Activated CD4-positive, alpha-beta T cell treated with anti-CD3 and anti-CD28 coated beads, Interleukin-2, Interleukin-6, amounts not matched to agents 100 ng/mL and 50 ng/mL, durations not matched to agents 16 hours and 8 hours (primary cell): ENCODE measurements at regions not wholly inside any gene's neighbourhood (a gene's known extent, or its start where the extent isn't known, plus 50 kb on each side); places are given as distances from the start of the nearest gene placed in this dataset.
"Not testable (repeated sequence)": the region's sequence is repeated elsewhere in the genome, so short reads cannot be mapped to it uniquely, and the experiment has no call there.

Source experiments
- DNase-seq: peaks from one replicate; pipeline ENCODE4 v3.0.0-alpha.2; 2020

DNA sequence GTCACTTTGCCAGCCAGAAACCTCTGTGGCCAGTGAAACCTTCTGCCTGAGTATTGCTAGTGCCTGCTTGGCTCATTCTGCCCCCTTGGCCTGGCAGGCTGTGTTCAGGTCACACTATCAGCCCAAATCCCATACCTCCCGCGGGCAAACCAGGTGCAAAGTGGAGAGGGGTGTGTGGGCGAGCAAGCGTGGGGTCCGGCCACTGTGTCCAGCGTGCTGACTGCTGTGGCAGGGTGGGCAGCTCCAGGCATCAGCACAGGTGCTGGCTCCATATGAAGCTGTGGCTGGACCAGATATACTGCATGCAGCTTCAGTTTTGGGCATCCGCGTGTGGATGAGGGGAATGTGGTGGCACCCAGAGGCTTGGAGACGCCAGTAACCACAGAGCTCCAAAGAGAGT is 576.5 kb upstream of the EDIL3 start:
- DNase-seq: no peak

DNA sequence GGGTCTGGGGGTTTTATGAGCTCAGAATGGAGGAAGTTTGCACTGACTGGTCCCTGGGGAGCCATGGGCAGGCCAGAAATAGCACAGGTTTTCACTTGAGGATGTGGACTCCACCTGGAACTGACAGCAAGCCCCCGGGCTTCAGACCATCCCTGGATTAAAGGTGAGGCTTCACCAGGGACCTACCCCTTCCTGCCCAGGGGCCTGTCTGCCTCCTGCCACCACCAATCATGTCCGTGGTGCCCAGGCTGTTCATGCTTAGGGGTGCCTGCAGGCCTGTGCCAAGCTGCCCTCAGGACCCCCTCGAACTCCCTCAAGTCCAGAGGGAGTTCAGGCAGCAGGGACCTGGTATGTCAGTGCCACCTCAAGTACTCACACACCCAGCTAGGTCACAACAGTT is 577.2 kb upstream of the EDIL3 start:
- no peak for DNase-seq

DNA sequence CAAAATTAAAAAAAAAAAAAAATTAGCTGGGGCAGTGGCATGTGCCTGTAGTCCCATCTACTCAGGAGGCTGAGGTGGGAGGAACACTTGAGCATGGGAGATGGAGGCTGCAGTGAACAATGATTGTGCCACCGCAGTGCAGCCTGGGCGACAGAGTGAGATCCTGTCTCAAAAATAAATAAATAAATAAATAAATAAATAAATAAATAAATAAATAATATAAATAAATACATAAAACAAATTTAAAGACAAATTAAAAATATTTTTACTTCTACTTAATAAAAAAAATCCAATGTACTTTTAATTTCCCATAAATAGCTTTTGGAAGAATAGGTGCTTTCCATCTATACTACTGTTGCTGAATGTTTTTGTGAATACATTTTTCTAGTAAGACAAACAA is 598.4 kb upstream of the EDIL3 start:
- no peak for DNase-seq

DNA sequence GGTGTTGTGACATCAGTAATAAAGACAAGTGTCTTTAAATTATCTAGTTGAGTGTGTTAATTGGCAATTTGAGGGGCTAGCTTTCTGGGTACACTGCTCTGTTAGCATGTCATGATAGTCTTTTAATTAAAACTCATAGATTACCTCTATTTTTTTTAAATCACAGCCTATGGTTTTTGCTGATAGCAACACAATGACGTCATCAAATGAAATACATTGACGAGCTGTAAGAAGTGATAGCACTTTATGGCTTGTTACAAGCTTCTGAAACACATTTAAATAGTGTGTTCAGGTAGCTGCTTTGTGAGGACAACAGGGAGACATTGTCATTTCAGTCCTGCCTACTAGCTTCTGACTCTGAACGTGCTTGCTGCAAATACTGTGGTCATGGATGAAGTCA is 600.5 kb upstream of the EDIL3 start:
- no peak for DNase-seq

DNA sequence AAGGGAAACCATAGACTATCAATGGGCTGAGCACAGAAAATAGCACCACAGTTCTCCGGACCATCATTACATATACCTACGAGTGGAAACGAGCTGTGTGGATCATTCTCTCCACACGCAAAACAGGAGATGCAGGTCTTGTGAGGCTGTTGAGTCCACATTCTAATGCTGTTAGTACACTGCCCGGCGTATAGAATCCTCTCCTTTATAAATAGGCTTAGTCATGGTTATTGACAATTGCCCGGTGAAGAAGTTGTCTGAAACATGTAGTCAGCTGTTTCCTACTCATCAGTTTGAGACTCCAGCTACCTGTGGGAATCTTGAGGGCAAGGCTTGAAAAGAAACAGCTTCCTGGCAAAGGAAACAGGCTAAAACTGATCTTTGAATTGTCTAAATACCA is 602.0 kb upstream of the EDIL3 start:
- DNase-seq: no peak

DNA sequence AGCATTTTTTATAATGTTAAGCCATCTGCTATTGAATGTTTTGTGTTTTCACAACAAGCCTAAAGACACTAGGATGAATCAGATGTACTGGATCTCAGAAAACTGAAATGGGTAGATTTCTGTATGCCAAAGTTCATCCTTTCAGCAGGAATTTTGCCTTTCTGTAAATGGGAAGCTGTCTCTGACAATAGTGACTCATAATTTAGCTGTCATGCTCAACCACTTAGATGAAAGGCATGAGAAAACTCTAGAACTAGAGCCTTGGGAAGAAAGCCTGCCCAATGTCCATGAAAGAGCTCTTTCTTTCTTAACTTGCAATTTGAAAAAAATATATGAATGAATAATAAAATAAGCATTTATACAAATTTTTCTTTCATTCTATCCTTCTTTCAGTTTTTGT is 616.0 kb upstream of the EDIL3 start:
- no peak for DNase-seq

DNA sequence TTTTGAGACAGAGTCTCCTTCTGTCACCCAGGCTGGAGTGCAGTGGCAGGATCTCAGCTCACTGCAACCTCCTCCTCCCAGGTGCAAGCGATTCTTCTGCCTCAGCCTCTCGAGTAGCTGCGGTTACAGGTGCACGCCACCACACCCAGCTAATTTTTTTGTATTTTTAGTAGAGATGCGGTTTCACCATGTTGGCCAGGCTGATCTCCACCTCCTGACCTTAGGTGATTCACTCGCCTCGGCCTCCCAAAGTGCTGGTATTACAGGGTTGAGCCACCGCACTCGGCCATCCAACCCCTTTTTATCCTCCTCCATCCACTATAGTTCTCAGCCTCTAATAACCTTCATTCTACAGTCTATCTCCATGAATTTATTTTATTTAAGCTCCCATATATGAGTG is 617.3 kb upstream of the EDIL3 start:
- DNase-seq: not testable (repeated sequence)

DNA sequence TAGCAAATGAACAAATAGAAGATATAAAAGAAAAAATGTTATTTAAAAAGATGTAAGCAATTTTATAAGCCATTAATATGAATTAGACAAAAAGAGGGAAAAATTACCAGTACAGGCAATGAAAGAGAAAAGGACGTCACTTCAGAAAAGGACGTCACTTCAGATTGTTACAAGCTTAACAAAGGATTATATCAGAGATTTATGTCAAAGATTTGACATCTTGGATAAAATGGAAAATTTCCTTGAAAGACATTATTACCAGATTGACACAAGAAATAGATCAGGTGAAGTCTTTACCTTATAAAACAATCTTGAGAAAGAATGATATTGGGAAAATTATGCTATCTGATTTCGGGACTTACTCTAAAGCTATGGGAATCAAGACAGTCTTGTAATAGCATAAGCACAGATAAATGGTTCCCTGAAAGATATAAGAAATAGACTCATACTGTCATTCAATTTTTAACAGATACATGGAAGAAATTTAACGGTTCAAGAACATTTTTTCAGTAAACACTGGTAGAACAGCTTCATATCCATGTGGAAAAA is 625.4 kb upstream of the EDIL3 start:
- no peak for DNase-seq

DNA sequence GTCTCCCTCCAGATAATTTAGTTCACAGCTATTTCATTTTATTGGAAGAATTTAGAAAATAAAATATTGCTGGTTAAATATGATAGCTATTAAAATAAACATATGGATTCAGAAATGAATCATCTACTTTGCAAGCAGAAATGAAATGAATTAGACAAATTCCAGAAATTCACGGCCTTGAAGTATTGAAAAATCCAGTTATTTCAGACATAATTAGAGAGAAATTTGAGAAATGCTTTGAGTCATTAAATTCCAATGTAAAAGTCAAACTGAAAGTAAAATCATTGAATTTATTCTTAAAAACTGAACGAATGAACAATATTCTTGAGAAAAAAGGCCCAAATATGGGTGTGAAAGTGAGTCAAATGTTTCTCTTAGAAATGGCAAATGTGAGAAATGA is 632.6 kb upstream of the EDIL3 start:
- no peak for DNase-seq

DNA sequence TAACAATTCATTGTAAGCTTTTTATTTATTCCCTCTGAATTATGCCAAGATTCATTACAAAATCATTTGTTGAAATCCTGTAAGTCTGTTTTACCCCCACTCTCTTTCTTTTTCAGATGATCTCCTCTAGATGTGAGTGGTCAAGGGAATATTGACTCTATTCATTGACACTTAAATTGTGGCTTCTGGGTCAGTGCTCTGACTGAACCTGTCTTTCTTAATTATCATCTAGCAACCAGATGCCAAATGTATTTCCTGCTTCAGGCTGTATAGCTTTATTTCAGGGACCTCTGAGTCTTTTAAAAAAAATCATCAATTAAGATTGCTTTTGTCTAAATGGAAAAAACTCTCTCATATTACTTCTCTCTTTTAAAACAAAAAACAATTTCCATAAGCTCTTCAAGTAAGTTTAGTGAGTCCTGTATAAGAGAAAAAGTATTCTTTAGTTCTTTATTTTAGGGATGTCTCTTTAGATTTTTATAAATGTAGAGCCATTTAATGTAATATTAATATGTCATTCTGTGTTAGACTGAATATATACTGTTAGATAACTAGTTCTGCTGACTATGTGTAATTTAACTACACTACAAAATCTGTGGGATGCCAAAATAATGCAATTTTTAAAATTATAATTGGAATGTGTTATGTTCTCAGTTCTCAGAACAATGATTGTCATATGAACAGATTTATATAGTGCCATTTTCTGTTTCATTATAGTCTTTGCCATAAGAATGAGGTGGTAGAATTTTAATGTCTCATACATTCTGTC is 645.8 kb upstream of the EDIL3 start:
- DNase-seq: no peak

DNA sequence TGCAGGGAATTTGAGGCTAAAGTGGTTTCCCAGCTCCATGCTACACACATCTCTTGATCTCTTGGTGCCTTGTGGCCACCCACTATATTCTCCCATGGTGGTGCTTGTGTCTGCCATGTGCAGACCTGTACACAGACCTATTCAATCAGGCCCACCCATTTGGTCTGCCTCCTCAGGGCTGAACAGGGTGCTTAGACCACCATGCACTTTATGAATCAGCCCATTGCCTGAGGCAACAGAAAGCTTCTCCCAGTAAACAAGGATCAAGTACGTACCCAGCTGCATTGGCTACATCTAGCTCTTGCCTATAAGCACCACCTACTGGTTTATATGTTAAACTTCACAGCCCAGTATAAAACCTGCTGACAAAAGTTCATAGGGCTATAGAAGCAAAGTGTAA is 664.3 kb upstream of the EDIL3 start:
- no peak for DNase-seq

DNA sequence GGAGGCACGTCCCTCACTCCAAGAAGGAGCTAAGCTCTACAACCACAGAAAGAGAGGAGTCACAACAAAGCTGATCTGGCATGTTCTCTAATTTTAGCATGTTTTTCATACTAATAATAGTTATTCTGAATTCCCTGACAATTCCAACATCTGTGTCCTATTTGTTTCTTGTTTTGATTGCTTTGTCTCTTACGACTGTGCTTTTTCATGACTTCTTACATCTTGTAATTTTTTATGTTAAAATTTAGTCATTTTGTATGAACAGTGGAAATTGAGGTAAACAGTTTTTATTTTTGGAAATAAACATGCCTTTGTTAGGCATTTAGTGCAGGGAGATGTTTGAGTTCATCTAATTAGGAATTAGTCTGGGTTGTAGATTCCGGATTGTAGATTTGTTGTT is 668.1 kb upstream of the EDIL3 start:
- no peak for DNase-seq

DNA sequence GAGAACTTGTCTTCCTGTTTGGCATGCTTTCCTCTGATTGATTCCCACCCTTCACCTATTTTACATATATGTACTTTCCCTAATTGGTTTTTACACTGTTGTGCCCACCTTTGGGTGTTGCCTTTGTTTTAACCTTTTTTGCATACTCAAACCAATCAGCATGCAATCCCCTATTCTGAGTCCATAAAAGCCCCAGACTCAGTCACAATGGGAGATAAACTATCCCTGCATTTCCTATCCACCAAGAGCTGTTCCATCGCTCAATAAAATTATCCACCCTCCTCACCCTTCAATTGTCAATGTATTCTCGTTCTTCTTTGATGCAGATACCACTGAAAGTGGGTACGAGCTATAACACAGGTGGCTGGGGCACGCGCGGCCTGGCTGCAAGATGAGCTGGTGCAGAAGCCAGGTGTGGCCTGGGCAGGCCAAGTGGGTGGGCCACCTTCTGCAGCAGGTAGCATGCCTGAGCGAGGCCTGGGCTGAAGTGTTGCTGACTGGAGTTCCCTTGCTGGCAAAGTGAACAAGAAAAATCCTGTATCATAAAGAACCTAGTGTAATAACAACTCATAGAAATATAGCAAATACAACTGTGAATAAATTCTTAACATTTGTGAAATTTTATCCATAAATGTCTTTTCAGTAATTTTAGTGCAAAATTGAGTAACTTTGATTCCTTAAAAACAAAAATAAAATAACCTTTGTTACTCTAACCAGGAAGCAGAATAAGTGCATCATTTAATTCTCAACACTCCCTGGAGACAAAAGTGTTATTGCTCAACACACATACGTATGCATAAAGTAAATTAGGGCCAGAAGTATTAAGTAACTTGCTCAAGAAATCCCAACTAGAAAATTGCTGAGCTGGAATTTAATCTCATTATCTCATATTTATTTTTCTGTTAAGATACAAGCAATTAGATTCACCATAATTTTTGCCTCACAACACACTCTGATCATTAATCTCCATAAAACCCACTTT is 685.3 kb upstream of the EDIL3 start:
- DNase-seq: no peak

DNA sequence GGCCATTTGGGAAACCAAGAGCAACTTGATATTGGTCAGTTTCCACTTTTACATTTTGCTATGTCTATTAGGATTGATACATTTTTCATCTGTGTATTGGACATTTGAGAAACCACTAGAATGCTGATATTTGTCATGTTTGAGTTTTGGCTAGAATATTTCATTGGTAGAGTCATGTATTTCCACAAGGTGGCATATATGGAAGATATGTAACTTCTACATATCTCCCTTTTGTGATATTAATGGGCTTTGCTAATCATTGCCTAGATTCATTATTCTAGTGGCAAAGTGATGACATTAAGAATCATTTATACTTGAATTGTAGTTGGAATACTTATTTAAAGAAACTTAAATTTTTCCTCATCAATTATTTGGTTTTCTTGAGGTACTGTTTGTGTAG is 692.9 kb upstream of the EDIL3 start:
- DNase-seq: no peak

DNA sequence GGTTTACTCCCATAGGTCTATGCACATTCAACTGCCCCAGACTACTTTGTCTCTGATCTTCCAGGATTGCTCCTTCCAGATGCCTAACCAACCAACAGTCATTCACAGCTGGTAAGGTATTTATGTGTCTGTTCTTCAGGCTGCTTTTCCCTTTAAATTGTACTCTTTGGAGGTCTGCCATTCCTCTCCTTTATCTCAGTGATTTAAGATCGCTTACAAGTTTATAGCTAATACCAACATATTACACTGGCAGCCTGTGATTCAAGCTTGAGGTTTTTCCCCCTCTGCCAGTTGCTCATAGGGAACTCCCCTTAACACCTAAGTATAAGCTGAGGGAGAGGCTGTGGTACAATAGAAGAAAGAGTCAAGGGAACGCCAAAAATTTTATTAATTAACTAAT is 711.7 kb upstream of the EDIL3 start:
- DNase-seq: no peak

DNA sequence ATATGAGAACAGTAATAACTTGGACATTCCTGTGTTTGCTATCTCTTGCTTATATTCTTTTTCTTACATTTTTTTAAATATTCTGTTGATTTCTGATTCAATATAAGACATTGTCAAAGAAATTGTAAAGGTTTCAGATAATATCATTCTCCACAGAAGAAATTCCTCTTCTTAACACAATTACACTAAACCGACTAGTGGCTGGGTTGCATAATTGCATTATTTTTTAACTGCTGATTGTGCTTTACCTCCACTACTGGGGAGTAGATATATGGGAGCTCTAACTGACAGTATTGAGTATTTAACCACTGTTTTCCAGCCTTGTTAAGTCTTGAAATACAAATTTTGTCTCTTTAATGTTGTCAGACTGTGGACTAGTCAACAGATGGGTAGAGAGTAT is 723.8 kb upstream of the EDIL3 start:
- DNase-seq: no peak

DNA sequence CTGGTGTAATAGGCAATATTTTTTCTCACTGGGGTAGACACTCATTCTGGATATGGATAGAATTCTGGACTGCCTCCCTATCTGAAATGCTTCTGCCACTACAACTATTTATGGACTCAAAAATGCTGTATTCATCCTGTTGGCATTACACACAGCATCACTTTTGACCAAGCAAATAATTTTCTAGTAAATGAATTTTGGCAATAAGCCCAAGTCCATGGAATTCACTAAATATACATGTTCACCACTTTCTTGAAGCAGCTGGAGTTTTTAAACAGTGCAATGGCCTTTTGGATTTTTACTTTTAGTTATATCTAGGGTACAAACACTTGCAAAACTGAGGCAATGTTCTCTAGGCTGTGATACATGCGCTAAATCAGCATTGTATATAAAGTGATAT is 724.9 kb upstream of the EDIL3 start:
- DNase-seq: no peak

DNA sequence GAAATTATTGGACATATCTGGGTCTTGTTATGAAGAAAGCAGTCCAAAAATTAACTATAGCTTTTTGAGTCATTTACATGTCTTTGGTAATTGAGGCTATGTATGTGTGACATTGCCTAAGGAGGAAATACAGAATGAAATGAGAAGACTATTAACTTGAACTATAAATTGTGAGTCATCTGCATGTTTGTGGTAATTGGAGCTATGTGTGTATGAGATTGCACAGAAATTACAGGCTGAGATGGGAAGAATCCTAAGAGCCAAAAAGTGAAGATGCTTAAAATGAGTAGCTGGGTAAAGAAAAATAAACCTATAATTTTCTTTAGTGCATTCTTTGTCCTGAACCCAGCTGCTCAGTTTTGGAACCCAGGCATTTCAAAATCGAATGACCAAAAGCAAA is 747.6 kb upstream of the EDIL3 start:
- DNase-seq: no peak

DNA sequence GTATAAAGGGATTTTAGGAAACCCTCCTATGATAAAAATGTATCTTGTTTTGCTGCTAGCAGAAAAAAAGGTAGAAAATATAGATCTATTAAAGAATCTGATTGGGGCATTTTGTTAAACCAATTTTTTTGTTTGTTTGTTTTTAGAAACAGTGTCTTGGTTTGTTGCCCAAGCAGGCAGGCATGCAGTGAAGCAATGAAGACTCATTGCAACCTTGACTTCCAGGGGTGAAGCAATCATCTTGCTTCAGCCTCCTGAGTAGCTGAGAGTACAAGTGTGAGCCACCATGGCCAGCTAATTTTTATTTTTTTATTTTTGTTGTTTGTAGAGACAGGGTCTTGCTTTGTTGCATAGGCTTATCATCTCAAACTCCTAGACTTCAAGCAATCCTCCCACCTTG is 755.8 kb upstream of the EDIL3 start:
- DNase-seq: no peak

DNA sequence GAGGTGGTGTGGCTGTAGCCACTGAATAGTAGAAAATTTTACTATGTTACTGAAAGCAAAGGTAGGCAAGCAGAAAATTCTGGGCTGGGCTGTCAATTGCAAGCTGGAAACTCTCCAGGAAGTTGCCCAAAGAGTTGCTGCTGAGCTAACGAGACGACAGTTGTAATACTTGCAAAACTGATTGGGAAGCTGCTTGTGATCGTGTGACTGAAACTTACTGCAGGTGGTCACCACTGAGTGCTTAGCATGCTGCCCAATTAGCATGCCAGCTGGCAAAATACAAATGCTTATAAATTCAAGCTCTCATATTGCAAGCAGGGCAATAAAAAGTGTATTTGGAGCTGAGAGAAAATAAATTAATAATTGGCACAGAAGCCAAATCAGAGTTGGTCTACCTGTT is 758.5 kb upstream of the EDIL3 start:
- no peak for DNase-seq

DNA sequence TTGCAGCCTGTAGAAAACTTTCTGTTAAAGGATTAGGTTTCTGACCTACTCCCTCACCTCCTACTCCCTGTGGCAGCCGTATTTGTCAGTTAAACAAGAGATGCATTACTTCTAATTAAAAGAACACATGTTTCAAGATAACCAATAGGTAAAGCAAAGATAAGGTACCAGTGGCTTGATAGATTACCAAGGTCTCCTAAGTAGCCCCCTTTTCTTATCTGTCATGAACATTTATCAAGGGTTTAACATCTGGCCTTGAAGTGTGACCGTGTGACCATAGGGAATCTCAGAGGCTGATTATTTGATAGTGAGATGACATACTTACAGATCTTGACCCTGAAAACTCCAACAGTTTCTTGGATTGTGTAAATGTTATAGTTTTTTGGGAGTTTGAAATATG is 764.0 kb upstream of the EDIL3 start:
- no peak for DNase-seq

DNA sequence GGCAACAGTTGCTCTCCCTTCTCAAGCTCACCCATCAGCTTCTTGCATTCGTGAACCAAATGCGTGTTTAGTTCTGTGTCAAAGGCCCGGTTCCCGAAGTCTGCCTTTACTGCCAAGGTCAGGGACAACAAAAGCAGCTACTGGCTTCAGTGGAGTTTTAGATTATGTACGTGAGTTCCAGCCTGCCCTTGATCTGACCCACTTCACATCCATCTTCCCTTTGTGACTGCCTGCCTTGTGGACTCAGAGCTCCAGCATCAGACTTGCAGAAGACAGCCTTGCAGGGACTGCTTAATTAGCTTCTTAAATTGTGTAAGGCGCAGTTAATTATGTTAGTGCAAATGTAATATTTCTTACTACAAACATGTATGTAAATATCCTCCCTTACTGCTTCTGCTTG is 774.7 kb upstream of the EDIL3 start:
- DNase-seq: no peak

DNA sequence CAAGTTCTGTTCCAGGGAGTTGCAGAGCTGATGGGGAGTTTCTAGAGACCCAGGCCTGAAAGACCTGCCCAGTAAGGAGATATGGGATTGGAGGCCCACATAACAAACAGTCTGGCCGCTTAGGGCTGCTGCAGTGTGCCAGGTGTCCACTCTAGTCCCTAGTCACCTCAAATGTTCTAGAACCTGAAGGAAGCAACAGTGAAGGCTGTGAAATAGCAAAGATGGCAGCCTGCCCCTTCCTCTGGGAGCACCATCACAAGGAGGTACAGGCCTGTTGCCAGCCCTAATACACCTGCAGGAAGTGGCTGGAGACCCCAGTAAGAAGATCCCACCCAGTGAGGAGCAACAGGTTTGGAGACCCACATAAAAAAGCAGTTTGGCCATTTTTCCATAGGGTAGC is 783.8 kb upstream of the EDIL3 start:
- no peak for DNase-seq

DNA sequence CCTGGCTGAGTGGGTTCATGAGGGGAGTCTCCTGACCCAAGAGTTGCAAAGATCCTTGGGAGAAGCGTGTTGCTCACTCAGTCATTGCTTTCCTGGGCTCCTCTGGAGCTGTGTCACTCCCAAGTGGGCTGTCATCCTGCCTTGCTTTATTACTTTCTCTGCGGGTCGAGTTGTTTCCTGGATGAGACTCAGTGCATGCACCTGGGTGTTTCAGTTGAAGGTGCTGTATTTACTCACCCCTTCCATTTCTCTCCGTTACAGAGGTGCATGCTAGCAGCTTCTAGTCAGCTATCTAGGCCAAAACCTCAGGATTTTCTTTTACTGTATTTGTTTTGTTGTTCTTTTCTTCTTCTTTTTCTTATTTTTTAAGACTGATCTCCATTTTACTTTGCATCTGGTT is 785.5 kb upstream of the EDIL3 start:
- no peak for DNase-seq
